Aorta (tissue), 5 donors: ENCODE measurements at regions not wholly inside any gene's neighbourhood (a gene's known extent, or its start where the extent isn't known, plus 50 kb on each side); places are given as distances from the start of the nearest gene placed in this dataset.

Experiments used
- ATAC-seq: fragments of 200-7000 bp; cut with Tn5 transposase; one replicate; pipeline ENCODE4 v1.9.1; 2022; ENCODE audit warnings: moderate library complexity; ENCODE audit not compliant: low FRiP score
- DNase-seq, 2 donors: peaks; one replicate each; pipeline ENCODE4 v3.0.0-alpha.2; 2020
- H3K27ac ChIP-seq, 2 donors: one replicate each; pipeline ENCODE4 v1.5.1; 2013; ENCODE audit warnings: low read length in 2 of 2, mild to moderate bottlenecking in 2 of 2, moderate library complexity in 2 of 2, control low read depth in 1 of 2, inconsistent platforms in 1 of 2, low read depth in 1 of 2
- H3K27me3 ChIP-seq, 2 donors: one replicate each; pipeline ENCODE4 v1.6.1; 2013; ENCODE audit warnings: control low read depth in 1 of 2, low read length in 1 of 2, mild to moderate bottlenecking in 1 of 2, moderate library complexity in 1 of 2; ENCODE audit not compliant: insufficient read depth in 2 of 2, control insufficient read depth in 1 of 2
- H3K36me3 ChIP-seq, 2 donors: one replicate each; pipeline ENCODE4 v1.6.1; 2013; ENCODE audit warnings: control low read depth in 1 of 2, low read length in 1 of 2, mild to moderate bottlenecking in 1 of 2; ENCODE audit not compliant: insufficient read depth in 2 of 2, control insufficient read depth in 1 of 2
- H3K4me1 ChIP-seq, 2 donors: one replicate each; pipeline ENCODE4 v1.6.1; 2013; ENCODE audit warnings: low read length in 2 of 2, control low read depth in 1 of 2, mild to moderate bottlenecking in 1 of 2, moderate library complexity in 1 of 2; ENCODE audit not compliant: insufficient read depth in 2 of 2, control insufficient read depth in 1 of 2
- H3K4me3 ChIP-seq, 2 donors: one replicate each; pipeline ENCODE4 v1.5.1; 2013; ENCODE audit warnings: low read length in 2 of 2, control low read depth in 1 of 2, mild to moderate bottlenecking in 1 of 2
- H3K9me3 ChIP-seq: one replicate; pipeline ENCODE4 v1.6.1; 2013; ENCODE audit warnings: mild to moderate bottlenecking, low read length; ENCODE audit not compliant: control insufficient read depth
- WGBS, 2 donors: extraction: QIAGEN DNeasy Blood & Tissue Kit; methylation state at CpG; one replicate each; pipeline ENCODE4 v1.1.7; 2013; 5-methylcytosine and 5-hydroxymethylcytosine counted together
- intact Hi-C, 2 donors: fragments of 100-400 bp; cut with DNase I; formaldehyde crosslinking; loops; one replicate each; pipeline versions ENCODE4 v1.14.2 to v1.15.0; 2022
- donor health status: healthy with polysubstance abuse.
- donor health status: Bipolar disorder and iron deficiency.
- donor health status: DM: no; HTN: no; CAD: no.
- donor health status: DM: no; HTN: no; CAD: no.
- donor health status: DM: yes; HTN: yes; CAD: no.

GRCh38 chr16:64704386-64704785, 417.5 kb downstream of the CDH11 start:
- H3K9me3 ChIP-seq: no peaks in the 10 kb centered on the region
- H3K4me1 ChIP-seq: no peaks in the 10 kb centered on the region
- no peak overlapping the region for H3K4me3 ChIP-seq
- ATAC-seq (no peak), DNase-seq (no peak)
- intact Hi-C loops: no loop called here
- WGBS, 2 donors: 60 to 68% methylated on average over 2 of the region's 2 CpGs
- H3K36me3 ChIP-seq: no peaks in the 10 kb centered on the region
- no peaks in the 10 kb centered on the region for H3K27me3 ChIP-seq
- H3K27ac ChIP-seq: no peak overlapping the region

- Histone ChIP-seq H3K27ac (no peak overlapping the region), H3K36me3 (no peaks in the 10 kb centered on the region), H3K4me3 (no peak overlapping the region), H3K27me3 (no peaks in the 10 kb centered on the region), H3K4me1 (no peaks in the 10 kb centered on the region), H3K9me3 (no peaks in the 10 kb centered on the region)
- DNase-seq (no peak), ATAC-seq (no peak)
- intact Hi-C loops: no loop called here
- WGBS, 2 donors: 73 to 80% methylated on average over 1 of the region's 1 CpG
These were observed 419.4 kb downstream of the CDH11 start for GRCh38 chr16:64702415-64702814.

GRCh38 chr16:64700628-64701027, 421.2 kb downstream of the CDH11 start:
- ATAC-seq (peak; percentile 29), DNase-seq (no peak)
- H3K4me3 ChIP-seq: no peak overlapping the region
- no peaks in the 10 kb centered on the region for H3K36me3 ChIP-seq
- H3K27ac ChIP-seq: no peak overlapping the region
- no peaks in the 10 kb centered on the region for H3K9me3 ChIP-seq
- no peaks in the 10 kb centered on the region for H3K4me1 ChIP-seq
- no peaks in the 10 kb centered on the region for H3K27me3 ChIP-seq
- intact Hi-C loops: no loop called here
- 96 to 97% methylated on average over 3 of the region's 3 CpGs for WGBS, 2 donors

GRCh38 chr16:64696866-64697265, 425.0 kb downstream of the CDH11 start:
- Histone ChIP-seq H3K27ac (no peak overlapping the region), H3K9me3 (no peaks in the 10 kb centered on the region), H3K4me3 (no peak overlapping the region), H3K4me1 (no peaks in the 10 kb centered on the region), H3K27me3 (no peaks in the 10 kb centered on the region), H3K36me3 (no peaks in the 10 kb centered on the region)
- 28 to 52% methylated on average over 1 of the region's 1 CpG for WGBS, 2 donors
- intact Hi-C loops: no loop called here
- DNase-seq (no peak), ATAC-seq (no peak)

- ATAC-seq (no peak), DNase-seq (no peak)
- no peaks in the 10 kb centered on the region for H3K4me1 ChIP-seq
- H3K27me3 ChIP-seq: no peaks in the 10 kb centered on the region
- H3K4me3 ChIP-seq: no peak overlapping the region
- H3K9me3 ChIP-seq: no peaks in the 10 kb centered on the region
- H3K36me3 ChIP-seq: no peaks in the 10 kb centered on the region
- no peak overlapping the region for H3K27ac ChIP-seq
- WGBS, 2 donors: 95 to 98% methylated on average over 4 of the region's 4 CpGs
- intact Hi-C loops: no loop called here
These were observed 426.2 kb downstream of the CDH11 start for GRCh38 chr16:64695684-64696083.

- Histone ChIP-seq H3K9me3 (no peaks in the 10 kb centered on the region), H3K27ac (no peak overlapping the region), H3K4me3 (no peak overlapping the region), H3K27me3 (no peaks in the 10 kb centered on the region), H3K36me3 (no peaks in the 10 kb centered on the region), H3K4me1 (no peaks in the 10 kb centered on the region)
- intact Hi-C loops: no loop called here
- DNase-seq (no peak), ATAC-seq (no peak)
- WGBS, 2 donors: 89 to 93% methylated on average over 3 of the region's 3 CpGs
These were observed 427.9 kb downstream of the CDH11 start for GRCh38 chr16:64693946-64694345.

- Histone ChIP-seq H3K27ac (no peak overlapping the region), H3K27me3 (no peaks in the 10 kb centered on the region), H3K4me1 (no peaks in the 10 kb centered on the region), H3K9me3 (peaks cover 5% of the 10 kb centered on the region), H3K4me3 (no peak overlapping the region), H3K36me3 (no peaks in the 10 kb centered on the region)
- WGBS, 2 donors: 94 to 95% methylated on average over 4 of the region's 4 CpGs
- DNase-seq (no peak), ATAC-seq (no peak)
- intact Hi-C loops: no loop called here
These were observed 434.1 kb downstream of the CDH11 start for GRCh38 chr16:64687786-64688185.

- intact Hi-C loops: no loop called here
- WGBS, 2 donors: 95 to 96% methylated on average over 2 of the region's 2 CpGs
- peaks cover 5% of the 10 kb centered on the region for H3K9me3 ChIP-seq
- no peak overlapping the region for H3K4me3 ChIP-seq
- no peak overlapping the region for H3K27ac ChIP-seq
- no peak for DNase-seq
- H3K36me3 ChIP-seq: no peaks in the 10 kb centered on the region
- no peak for ATAC-seq
- H3K27me3 ChIP-seq: no peaks in the 10 kb centered on the region
- no peaks in the 10 kb centered on the region for H3K4me1 ChIP-seq
These were observed 434.7 kb downstream of the CDH11 start for GRCh38 chr16:64687123-64687522.

- no peaks in the 10 kb centered on the region for H3K36me3 ChIP-seq
- no peaks in the 10 kb centered on the region for H3K4me1 ChIP-seq
- no peak for DNase-seq
- no peak overlapping the region for H3K4me3 ChIP-seq
- H3K27me3 ChIP-seq: no peaks in the 10 kb centered on the region
- WGBS, 2 donors: 80 to 83% methylated on average over 4 of the region's 4 CpGs
- H3K9me3 ChIP-seq: peaks cover 5% of the 10 kb centered on the region
- ATAC-seq: no peak
- H3K27ac ChIP-seq: no peak overlapping the region
- intact Hi-C loops: no loop called here
These were observed 441.7 kb downstream of the CDH11 start for GRCh38 chr16:64679976-64680690.
